Fibroblast of the aortic adventitia (primary cell): ENCODE measurements at regions not wholly inside any gene's neighbourhood (a gene's known extent, or its start where the extent isn't known, plus 50 kb on each side); places are given as distances from the start of the nearest gene placed in this dataset.
"Not testable (repeated sequence)": the region's sequence is repeated elsewhere in the genome, so short reads cannot be mapped to it uniquely, and the experiment has no call there.

Source experiments
- DNase-seq: peaks from one replicate; pipeline ENCODE4 v3.0.0-alpha.2; 2010; ENCODE audit warnings: low read depth
- H3K4me3 ChIP-seq: 2 replicates; pipeline ENCODE4 v1.5.1; 2011; ENCODE audit warnings: low read depth, mild to moderate bottlenecking, control low read depth, low read length, moderate library complexity
- CTCF ChIP-seq: IDR thresholded peaks from 2 replicates; pipeline ENCODE4 v1.5.1; 2011; ENCODE audit warnings: mild to moderate bottlenecking, low read length, control low read depth, inconsistent platforms; ENCODE audit not compliant: insufficient read depth

- DNase-seq, result no peak
- TF ChIP-seq CTCF, result no peak
- no peak overlapping the region for H3K4me3 ChIP-seq
Observed at GRCh38 chr2:122080871-122081270, 325.4 kb downstream of the TSN start.

- TF ChIP-seq CTCF, result no peak
- DNase-seq, result no peak
- H3K4me3 ChIP-seq, result no peak overlapping the region
Observed at GRCh38 chr2:122081751-122082150, 326.3 kb downstream of the TSN start.

- no peak overlapping the region for H3K4me3 ChIP-seq
- no peak for DNase-seq
- no peak for TF ChIP-seq CTCF
Observed at GRCh38 chr2:122083256-122084048, 328.0 kb downstream of the TSN start.

GRCh38 chr2:122085672-122086071 lies 330.2 kb downstream of the TSN start:
- not testable (repeated sequence) for H3K4me3 ChIP-seq, DNase-seq

- H3K4me3 ChIP-seq, result no peak overlapping the region
- TF ChIP-seq CTCF, result no peak
- no peak for DNase-seq
Observed at GRCh38 chr2:122094557-122094956, 339.1 kb downstream of the TSN start.

GRCh38 chr2:122096761-122097160 lies 341.3 kb downstream of the TSN start:
- DNase-seq, result no peak
- TF ChIP-seq CTCF, result no peak
- H3K4me3 ChIP-seq, result no peak overlapping the region

- TF ChIP-seq CTCF, result no peak
- DNase-seq, result no peak
- no peak overlapping the region for H3K4me3 ChIP-seq
Observed at GRCh38 chr2:122098306-122098705, 342.9 kb downstream of the TSN start.
